HG03135 (cell line): ENCODE measurements at regions not wholly inside any gene's neighbourhood (a gene's known extent, or its start where the extent isn't known, plus 50 kb on each side); places are given as distances from the start of the nearest gene placed in this dataset.

Experiments used
- ATAC-seq: cut with Tn5 transposase; IDR thresholded peaks from one replicate; pipeline ENCODE4 v1.9.1; 2021; ENCODE audit warnings: mild to moderate bottlenecking, moderate library complexity; ENCODE audit not compliant: unreplicated experiment

- no peak for ATAC-seq
These were observed 395.7 kb downstream of the TRIML1 start for GRCh38 chr4:188534917-188535316.

GRCh38 chr4:188536826-188537225 lies 397.6 kb downstream of the TRIML1 start:
- no peak for ATAC-seq

- no peak for ATAC-seq
These were observed 411.1 kb downstream of the TRIML1 start for GRCh38 chr4:188550296-188550695.

GRCh38 chr4:188551156-188551555 lies 411.9 kb downstream of the TRIML1 start:
- ATAC-seq = no peak

GRCh38 chr4:188552741-188553275 lies 413.6 kb downstream of the TRIML1 start:
- no peak for ATAC-seq

- no peak for ATAC-seq
These were observed 415.2 kb downstream of the TRIML1 start for GRCh38 chr4:188554413-188554812.

- ATAC-seq = no peak
These were observed 433.9 kb downstream of the TRIML1 start for GRCh38 chr4:188573104-188573503.

- no peak for ATAC-seq
These were observed 439.4 kb downstream of the TRIML1 start for GRCh38 chr4:188578657-188579056.

- ATAC-seq = no peak
These were observed 456.8 kb downstream of the TRIML1 start for GRCh38 chr4:188596021-188596420.

- ATAC-seq = no peak
These were observed 464.4 kb downstream of the TRIML1 start for GRCh38 chr4:188603646-188604045.

- no peak for ATAC-seq
These were observed 467.4 kb downstream of the TRIML1 start for GRCh38 chr4:188606635-188607034.

- ATAC-seq = no peak
These were observed 471.9 kb downstream of the TRIML1 start for GRCh38 chr4:188611143-188611542.

- ATAC-seq = no peak
These were observed 473.4 kb downstream of the TRIML1 start for GRCh38 chr4:188612659-188613058.

- no peak for ATAC-seq
These were observed 474.7 kb downstream of the TRIML1 start for GRCh38 chr4:188613976-188614375.

GRCh38 chr4:188619456-188620149 lies 480.4 kb downstream of the TRIML1 start:
- no peak for ATAC-seq

GRCh38 chr4:188620608-188621007 lies 481.4 kb downstream of the TRIML1 start:
- ATAC-seq = no peak

- ATAC-seq = no peak
These were observed 484.1 kb downstream of the TRIML1 start for GRCh38 chr4:188623314-188623854.

GRCh38 chr4:188624370-188624769 lies 485.1 kb downstream of the TRIML1 start:
- no peak for ATAC-seq

GRCh38 chr4:188627892-188628291 lies 488.7 kb downstream of the TRIML1 start:
- ATAC-seq = no peak

- ATAC-seq = no peak
These were observed 500.3 kb downstream of the TRIML1 start for GRCh38 chr4:188639479-188640100.

- ATAC-seq = no peak
These were observed 508.7 kb downstream of the TRIML1 start for GRCh38 chr4:188647820-188648370.

GRCh38 chr4:188649635-188650034 lies 510.4 kb downstream of the TRIML1 start:
- no peak for ATAC-seq
